Endothelial cell of umbilical vein (primary cell): ENCODE measurements at regions not wholly inside any gene's neighbourhood (a gene's known extent, or its start where the extent isn't known, plus 50 kb on each side); places are given as distances from the start of the nearest gene placed in this dataset.

Source experiments
- BruUV-seq: library from RNA; stranded (reverse); fragments of 400-500 nt; replicated peaks from 2 replicates; lab custom pipeline; 2021; lab: Mats Ljungman, UMichigan
- CTCF ChIA-PET: fragments of 300-600, 350-600 bp; sonication (Branson Sonifier 250); formaldehyde crosslinking; loops from one replicate; lab custom pipeline; 2021; ENCODE audit warnings: antibody characterized with exemption, inconsistent platforms; lab: Charles Lee
- POLR2A ChIA-PET: fragments of 300-600, 350-600 bp; sonication (Branson Sonifier 250); formaldehyde crosslinking; loops from one replicate; lab custom pipeline; 2021; ENCODE audit warnings: antibody characterized with exemption, inconsistent platforms; lab: Charles Lee
- DNase-seq: peaks from one replicate; pipeline ENCODE4 v3.0.0-alpha.2; 2011; ENCODE audit warnings: low read depth, low spot score
- FAIRE-seq: peaks from 2 replicates; lab custom pipeline; 2011; peaks lifted over from hg19 to GRCh38; lab: Jason Lieb, UNC
- H2AFZ ChIP-seq: 2 replicates; pipeline ENCODE4 v1.6.0; 2012; ENCODE audit warnings: low read depth, low read length, control low read depth, inconsistent platforms
- H3K27ac ChIP-seq: 2 replicates; pipeline ENCODE4 v1.5.1; 2011; ENCODE audit warnings: low read depth, mild to moderate bottlenecking, control low read depth, low read length, moderate library complexity; ENCODE audit not compliant: insufficient read depth
- H3K27me3 ChIP-seq, 2 experiments: 2 replicates each; pipeline versions ENCODE4 v1.6.0 to v1.6.1; 2011; ENCODE audit warnings: low read length in 2 of 2, mixed read lengths in 1 of 2; ENCODE audit not compliant: control insufficient read depth in 2 of 2, insufficient read depth in 2 of 2
- H3K36me3 ChIP-seq, 2 experiments: 2 replicates in 1 of 2; 3 replicates in 1 of 2; pipeline ENCODE4 v1.5.1; 2011; ENCODE audit warnings: low read length in 2 of 2, mild to moderate bottlenecking in 1 of 2, moderate library complexity in 1 of 2; ENCODE audit not compliant: control insufficient read depth in 2 of 2, insufficient read depth in 2 of 2; ENCODE audit errors: extremely low read depth in 1 of 2
- H3K4me1 ChIP-seq: 3 replicates; pipeline ENCODE4 v1.5.1; 2011; ENCODE audit warnings: mild to moderate bottlenecking, low read length; ENCODE audit not compliant: control insufficient read depth, insufficient read depth; ENCODE audit errors: extremely low read depth
- H3K4me2 ChIP-seq: 2 replicates; pipeline ENCODE4 v1.6.1; 2011; ENCODE audit warnings: low read length, control low read depth, mixed read lengths; ENCODE audit not compliant: insufficient read depth
- H3K4me3 ChIP-seq, 3 experiments: fragments of 200-600 bp in 1 of 3; sonication (generic), shearing (Covaris generic) in 1 of 3; replicated peaks in 1 of 3; 2 replicates each; pipeline ENCODE4 v1.5.1; 2011 to 2016; ENCODE audit warnings: control low read depth in 3 of 3, low read length in 3 of 3, mild to moderate bottlenecking in 2 of 3, inconsistent platforms in 1 of 3, low read depth in 1 of 3, moderate library complexity in 1 of 3; ENCODE audit not compliant: insufficient read depth in 1 of 3
- H3K79me2 ChIP-seq: 2 replicates; pipeline ENCODE4 v1.6.0; 2012; ENCODE audit warnings: low read length, inconsistent platforms; ENCODE audit not compliant: control insufficient read depth, insufficient read depth
- H3K9ac ChIP-seq: replicated peaks from 2 replicates; pipeline ENCODE3; 2011; ENCODE audit warnings: low read length, control low read depth; ENCODE audit not compliant: insufficient read depth; ENCODE audit errors: extremely low read depth
- H3K9me1 ChIP-seq: replicated peaks from 3 replicates; pipeline ENCODE4 v1.6.0; 2011; ENCODE audit warnings: mild to moderate bottlenecking, low read length; ENCODE audit not compliant: control insufficient read depth, insufficient read depth; ENCODE audit errors: extremely low read depth
- H3K9me3 ChIP-seq: replicated peaks from 2 replicates; pipeline ENCODE4 v1.5.1; 2012; ENCODE audit warnings: low read length, inconsistent platforms; ENCODE audit not compliant: control insufficient read depth, insufficient read depth
- H4K20me1 ChIP-seq: replicated peaks from 2 replicates; pipeline ENCODE3; 2011; ENCODE audit warnings: mild to moderate bottlenecking, low read length; ENCODE audit not compliant: control insufficient read depth, insufficient read depth; ENCODE audit errors: extremely low read depth
- EZH2 ChIP-seq: IDR thresholded peaks from 2 replicates; pipeline ENCODE4 v1.6.1; 2012; ENCODE audit warnings: borderline replicate concordance, low read depth, mild to moderate bottlenecking, moderate library complexity, low read length, inconsistent platforms; ENCODE audit not compliant: severe bottlenecking
- FOS ChIP-seq: IDR thresholded peaks from 2 replicates; pipeline ENCODE4 v1.6.1; 2011; ENCODE audit warnings: mild to moderate bottlenecking, low read length, moderate library complexity, borderline replicate concordance; ENCODE audit not compliant: insufficient read depth
- GATA2 ChIP-seq: IDR thresholded peaks from 2 replicates; pipeline ENCODE4 v1.7.0; 2011; ENCODE audit warnings: low read depth, mild to moderate bottlenecking, moderate library complexity, mixed read lengths, low read length; ENCODE audit not compliant: insufficient read length, insufficient read depth
- JUN ChIP-seq: IDR thresholded peaks from 2 replicates; pipeline ENCODE4 v1.6.1; 2011; ENCODE audit warnings: borderline replicate concordance, low read depth; ENCODE audit not compliant: insufficient read length, insufficient read depth
- MYC ChIP-seq: IDR thresholded peaks from one replicate; pipeline ENCODE4 v1.6.1; 2011; ENCODE audit warnings: mild to moderate bottlenecking, low read depth, low read length
- POLR2A ChIP-seq: IDR thresholded peaks from 2 replicates; pipeline ENCODE4 v1.6.1; 2012; ENCODE audit warnings: low read depth, mild to moderate bottlenecking, control low read depth, low read length
- POLR2AphosphoS5 ChIP-seq: IDR thresholded peaks from 2 replicates; pipeline ENCODE4 v1.6.1; 2012; ENCODE audit warnings: low read depth, mild to moderate bottlenecking, control low read depth, low read length, moderate library complexity; ENCODE audit not compliant: insufficient read depth
- dilution Hi-C: fragments of 300-500 bp; cut with MboI; formaldehyde crosslinking; loops from one replicate; pipeline ENCODE4 v1.15.0; 2019; ENCODE audit warnings: low sequenced_read_pairs; ENCODE audit not compliant: extremely low pct_ligation_motif_present
- intact Hi-C: fragments of 100-400 bp; cut with micrococcal nuclease; formaldehyde crosslinking; loops from one replicate; pipeline ENCODE4 v1.10.0; 2022
- TF ChIP-seq, protein P1 (sequence below): IDR thresholded peaks from 2 replicates; pipeline ENCODE4 v1.6.1; 2011; ENCODE audit not compliant: insufficient read depth, insufficient read length
- TF ChIP-seq, protein P2 (sequence below), 2 donors: IDR thresholded peaks; 1 replicate in 1 of 2; 2 replicates in 1 of 2; pipeline ENCODE4 v1.5.1; 2011; ENCODE audit warnings: low read length in 2 of 2, mild to moderate bottlenecking in 2 of 2, moderate library complexity in 2 of 2, control low read depth in 1 of 2, inconsistent platforms in 1 of 2, low read depth in 1 of 2; ENCODE audit not compliant: insufficient read depth in 1 of 2; ENCODE audit errors: extremely low read depth in 1 of 2

DNA sequence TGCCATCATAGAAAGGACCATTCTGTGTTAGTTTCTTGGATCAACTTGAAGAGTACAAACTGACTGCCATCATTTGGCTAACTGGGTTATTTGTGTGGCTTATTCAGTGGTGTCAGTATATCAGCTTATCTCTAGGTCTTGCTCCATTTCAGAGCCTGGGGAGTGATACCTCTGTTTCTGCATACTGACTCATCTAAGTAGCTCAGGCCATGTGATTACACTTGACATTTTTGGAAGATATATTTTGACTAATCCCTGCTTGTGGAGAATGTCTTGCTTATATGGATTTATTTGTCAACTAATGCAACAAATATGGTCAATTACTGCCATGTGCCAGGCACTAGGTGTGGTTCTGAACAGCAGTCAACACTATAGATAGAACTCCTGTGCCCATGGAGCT lies 311.7 kb downstream of the YTHDC2 start:
- Histone ChIP-seq H2AFZ (no peak overlapping the region), H3K4me2 (no peak overlapping the region), H3K79me2 (no peaks in the 10 kb centered on the region), H3K36me3 (no peaks in the 10 kb centered on the region), H3K4me3 (no peak overlapping the region), H3K9ac (no peak overlapping the region), H3K9me1 (no peaks in the 10 kb centered on the region), H4K20me1 (no peaks in the 10 kb centered on the region), H3K27ac (no peak overlapping the region), H3K27me3 (no peaks in the 10 kb centered on the region), H3K4me1 (no peaks in the 10 kb centered on the region), H3K9me3 (no peaks in the 10 kb centered on the region)
- no peak for FAIRE-seq
- POLR2A ChIA-PET, result no interaction called here
- CTCF ChIA-PET, result interaction anchor here (1.3 kb wide), 1 partner anchor 18 kb away, joined by 3 read pairs; no protein-coding TSS in a partner anchor
- intact Hi-C loops (no loop called here), dilution Hi-C loops (no loop called here)
- no peak for DNase-seq
- TF ChIP-seq, protein P1, sequence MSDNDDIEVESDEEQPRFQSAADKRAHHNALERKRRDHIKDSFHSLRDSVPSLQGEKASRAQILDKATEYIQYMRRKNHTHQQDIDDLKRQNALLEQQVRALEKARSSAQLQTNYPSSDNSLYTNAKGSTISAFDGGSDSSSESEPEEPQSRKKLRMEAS, result no peak
- TF ChIP-seq GATA2 (no peak), MYC (no peak), POLR2A (no peak), JUN (no peak), POLR2AphosphoS5 (no peak), FOS (no peak), EZH2 (no peak)
- TF ChIP-seq, protein P2, sequence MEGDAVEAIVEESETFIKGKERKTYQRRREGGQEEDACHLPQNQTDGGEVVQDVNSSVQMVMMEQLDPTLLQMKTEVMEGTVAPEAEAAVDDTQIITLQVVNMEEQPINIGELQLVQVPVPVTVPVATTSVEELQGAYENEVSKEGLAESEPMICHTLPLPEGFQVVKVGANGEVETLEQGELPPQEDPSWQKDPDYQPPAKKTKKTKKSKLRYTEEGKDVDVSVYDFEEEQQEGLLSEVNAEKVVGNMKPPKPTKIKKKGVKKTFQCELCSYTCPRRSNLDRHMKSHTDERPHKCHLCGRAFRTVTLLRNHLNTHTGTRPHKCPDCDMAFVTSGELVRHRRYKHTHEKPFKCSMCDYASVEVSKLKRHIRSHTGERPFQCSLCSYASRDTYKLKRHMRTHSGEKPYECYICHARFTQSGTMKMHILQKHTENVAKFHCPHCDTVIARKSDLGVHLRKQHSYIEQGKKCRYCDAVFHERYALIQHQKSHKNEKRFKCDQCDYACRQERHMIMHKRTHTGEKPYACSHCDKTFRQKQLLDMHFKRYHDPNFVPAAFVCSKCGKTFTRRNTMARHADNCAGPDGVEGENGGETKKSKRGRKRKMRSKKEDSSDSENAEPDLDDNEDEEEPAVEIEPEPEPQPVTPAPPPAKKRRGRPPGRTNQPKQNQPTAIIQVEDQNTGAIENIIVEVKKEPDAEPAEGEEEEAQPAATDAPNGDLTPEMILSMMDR (IDR thresholded peaks at IDR 0.05; ENCODE audit: extremely low read depth in 1 of 2, insufficient read depth in 1 of 2, low read depth in 1 of 2, low read length in 2 of 2), result no peak
- no TSS peak for BruUV-seq
